K562 (cell line): ENCODE measurements at regions not wholly inside any gene's neighbourhood (a gene's known extent, or its start where the extent isn't known, plus 50 kb on each side); places are given as distances from the start of the nearest gene placed in this dataset.

Experiments used
- CHD2 ChIP-seq: IDR thresholded peaks from 2 replicates; pipeline ENCODE4 v1.6.1; 2011; ENCODE audit warnings: low read depth, low read length
- CTCF ChIP-seq, 3 experiments: IDR thresholded peaks in 2 of 3; conservative IDR thresholded peaks in 1 of 3; 2 replicates each; pipeline ENCODE4 v1.5.1; 2011 to 2012; ENCODE audit warnings: low read length in 3 of 3, mild to moderate bottlenecking in 3 of 3, control low read depth in 2 of 3, improper control_type of control experiment in 1 of 3, inconsistent platforms in 1 of 3, low read depth in 1 of 3, mixed read lengths in 1 of 3, moderate library complexity in 1 of 3; ENCODE audit not compliant: insufficient read depth in 2 of 3
- EGR1 ChIP-seq: fragments of 450-650 bp; conservative IDR thresholded peaks from 2 replicates; pipeline ENCODE4 v1.6.1; 2017; ENCODE audit warnings: mild to moderate bottlenecking
- ELK1 ChIP-seq: sonication (generic); formaldehyde crosslinking; IDR thresholded peaks from 2 replicates; pipeline ENCODE4 v1.8.1; 2022; ENCODE audit warnings: missing genetic modification reagents
- ETV6 ChIP-seq, 3 experiments: fragments of 150-350 bp in 1 of 3; sonication (generic) in 1 of 3; formaldehyde crosslinking in 1 of 3; IDR thresholded peaks; 2 replicates each; pipeline versions ENCODE4 v1.6.1 to v1.8.0; 2014 to 2022; ENCODE audit warnings: borderline replicate concordance in 2 of 3, low read depth in 2 of 3, antibody characterized with exemption in 1 of 3, low read length in 1 of 3, mild to moderate bottlenecking in 1 of 3, missing genetic modification reagents in 1 of 3
- FOXJ3 ChIP-seq: sonication (generic); formaldehyde crosslinking; IDR thresholded peaks from 2 replicates; pipeline ENCODE4 v1.4.0; 2020; ENCODE audit warnings: mild to moderate bottlenecking, missing genetic modification reagents
- FOXK2 ChIP-seq, 2 experiments: fragments of 450-650 bp; IDR thresholded peaks in 1 of 2; conservative IDR thresholded peaks in 1 of 2; 2 replicates each; pipeline ENCODE4 v1.6.1; 2016; ENCODE audit warnings: low read depth in 2 of 2, mild to moderate bottlenecking in 1 of 2
- HCFC1 ChIP-seq: IDR thresholded peaks from 2 replicates; pipeline ENCODE4 v1.6.1; 2012; ENCODE audit warnings: low read depth, low read length, improper control_type of control experiment
- POLR2A ChIP-seq: fragments of 450-650 bp; conservative IDR thresholded peaks from 2 replicates; pipeline ENCODE4 v1.6.1; 2016
- ZBTB9 ChIP-seq: fragments of 450-650 bp; formaldehyde crosslinking; IDR thresholded peaks from 2 replicates; pipeline ENCODE4 v1.4.0; 2020; ENCODE audit warnings: mild to moderate bottlenecking, moderate library complexity
- ZNF274 ChIP-seq: IDR thresholded peaks from 2 replicates; pipeline ENCODE4 v1.6.1; 2011; ENCODE audit warnings: low read depth, mild to moderate bottlenecking, low read length, moderate library complexity, borderline replicate concordance
- ZNF449 ChIP-seq: fragments of 250-450 bp; sonication (Bioruptor Pico); IDR thresholded peaks from 2 replicates; pipeline ENCODE4 v1.8.0; 2022; ENCODE audit warnings: moderate library complexity, mild to moderate bottlenecking, inconsistent platforms

- TF ChIP-seq FOXK2 (conservative IDR thresholded peaks at IDR 0.05 in 1 of 2, IDR thresholded peaks at IDR 0.05 in 1 of 2; ENCODE audit: low read depth in 2 of 2): no peak
- no peak for TF ChIP-seq ELK1
- no peak for TF ChIP-seq ZNF449
- no peak for TF ChIP-seq HCFC1
- no peak for TF ChIP-seq CTCF (IDR thresholded peaks at IDR 0.05 in 2 of 3, conservative IDR thresholded peaks at IDR 0.05 in 1 of 3; ENCODE audit: insufficient read depth in 2 of 3, low read depth in 1 of 3, low read length in 3 of 3)
- TF ChIP-seq ZBTB9 (CRISPR knock-in tag): no peak
- no peak for TF ChIP-seq CHD2
- TF ChIP-seq POLR2A: no peak
- TF ChIP-seq EGR1: no peak
- no peak for TF ChIP-seq ETV6 (IDR thresholded peaks at IDR 0.05; ENCODE audit: borderline replicate concordance in 1 of 2, low read depth in 2 of 2, low read length in 1 of 2)
- no peak for TF ChIP-seq ETV6 (CRISPR knock-in tag; IDR thresholded peaks at IDR 0.05; ENCODE audit: borderline replicate concordance)
- no peak for TF ChIP-seq FOXJ3 (CRISPR knock-in tag)
- no peak for TF ChIP-seq ZNF274
Measured at GRCh38 chr10:62661143-62661542, 143.4 kb upstream of the ADO start.
